ENCODE measurements at regions not wholly inside any gene's neighbourhood (a gene's known extent, or its start where the extent isn't known, plus 50 kb on each side); places are given as distances from the start of the nearest gene placed in this dataset.
A peak's percentile ranks its signal among the peaks of the same experiment; 100 is the strongest.

- DNase-seq (ENCODE audit: low read depth) = no peak
- H3K4me3 ChIP-seq (ENCODE audit: low read depth, low read length) = no peak overlapping the region
- TF ChIP-seq CTCF (conservative IDR thresholded peaks at IDR 0.05; ENCODE audit: low read depth, low read length) = no peak
These were observed 149.3 kb upstream of the TENM3 start for GRCh38 chr4:182093935-182094334.

- no peak overlapping the region for H3K4me3 ChIP-seq (ENCODE audit: low read depth, low read length)
- no peak for DNase-seq (ENCODE audit: low read depth)
- TF ChIP-seq CTCF (conservative IDR thresholded peaks at IDR 0.05; ENCODE audit: low read depth, low read length) = no peak
These were observed 141.6 kb upstream of the TENM3 start for GRCh38 chr4:182101618-182102017.

GRCh38 chr4:182102576-182102975, 140.6 kb upstream of the TENM3 start:
- no peak overlapping the region for H3K4me3 ChIP-seq (ENCODE audit: low read depth, low read length)
- no peak for TF ChIP-seq CTCF (conservative IDR thresholded peaks at IDR 0.05; ENCODE audit: low read depth, low read length)
- no peak for DNase-seq (ENCODE audit: low read depth)

GRCh38 chr4:182103614-182104319, 139.4 kb upstream of the TENM3 start:
- no peak for TF ChIP-seq CTCF (conservative IDR thresholded peaks at IDR 0.05; ENCODE audit: low read depth, low read length)
- no peak overlapping the region for H3K4me3 ChIP-seq (ENCODE audit: low read depth, low read length)
- peak; percentile 39 for DNase-seq (ENCODE audit: low read depth)

- DNase-seq (ENCODE audit: low read depth) = no peak
- no peak overlapping the region for H3K4me3 ChIP-seq (ENCODE audit: low read depth, low read length)
- TF ChIP-seq CTCF (conservative IDR thresholded peaks at IDR 0.05; ENCODE audit: low read depth, low read length) = no peak
These were observed 137.8 kb upstream of the TENM3 start for GRCh38 chr4:182105416-182105815.

- no peak for DNase-seq (ENCODE audit: low read depth)
- no peak overlapping the region for H3K4me3 ChIP-seq (ENCODE audit: low read depth, low read length)
- TF ChIP-seq CTCF (conservative IDR thresholded peaks at IDR 0.05; ENCODE audit: low read depth, low read length) = no peak
These were observed 135.3 kb upstream of the TENM3 start for GRCh38 chr4:182107931-182108330.

- peak; percentile 7 for DNase-seq (ENCODE audit: low read depth)
- no peak overlapping the region for H3K4me3 ChIP-seq (ENCODE audit: low read depth, low read length)
- TF ChIP-seq CTCF (conservative IDR thresholded peaks at IDR 0.05; ENCODE audit: low read depth, low read length) = no peak
These were observed 131.6 kb upstream of the TENM3 start for GRCh38 chr4:182111586-182111985.

Data from epithelial cell of proximal tubule (primary cell).